HG03575 (cell line): ENCODE measurements at regions not wholly inside any gene's neighbourhood (a gene's known extent, or its start where the extent isn't known, plus 50 kb on each side); places are given as distances from the start of the nearest gene placed in this dataset.

Experiments used
- ATAC-seq: cut with Tn5 transposase; IDR thresholded peaks from one replicate; pipeline ENCODE4 v1.9.1; 2021; ENCODE audit not compliant: unreplicated experiment, insufficient number of reproducible peaks, low FRiP score; ENCODE audit errors: extremely low read depth

DNA sequence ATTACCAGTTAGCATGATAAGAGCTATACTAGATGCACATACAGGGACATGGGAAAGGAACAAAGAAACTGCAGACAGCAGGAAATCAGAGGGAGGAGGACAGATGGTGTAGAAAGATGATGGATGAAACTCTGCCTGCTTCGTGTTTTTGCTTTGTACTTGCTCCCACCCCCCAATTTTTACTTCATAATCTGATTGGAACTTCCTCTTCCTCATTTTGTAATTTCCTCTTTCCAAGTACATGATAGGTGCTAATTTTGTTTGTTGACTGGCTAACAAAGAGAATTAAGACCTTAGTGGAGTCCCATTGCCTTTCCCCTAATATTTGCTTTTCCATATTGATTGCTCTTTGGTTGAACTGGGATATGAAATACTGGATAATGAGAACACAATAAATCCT, 76.0 kb upstream of the PELI1 start:
- ATAC-seq = no peak

DNA sequence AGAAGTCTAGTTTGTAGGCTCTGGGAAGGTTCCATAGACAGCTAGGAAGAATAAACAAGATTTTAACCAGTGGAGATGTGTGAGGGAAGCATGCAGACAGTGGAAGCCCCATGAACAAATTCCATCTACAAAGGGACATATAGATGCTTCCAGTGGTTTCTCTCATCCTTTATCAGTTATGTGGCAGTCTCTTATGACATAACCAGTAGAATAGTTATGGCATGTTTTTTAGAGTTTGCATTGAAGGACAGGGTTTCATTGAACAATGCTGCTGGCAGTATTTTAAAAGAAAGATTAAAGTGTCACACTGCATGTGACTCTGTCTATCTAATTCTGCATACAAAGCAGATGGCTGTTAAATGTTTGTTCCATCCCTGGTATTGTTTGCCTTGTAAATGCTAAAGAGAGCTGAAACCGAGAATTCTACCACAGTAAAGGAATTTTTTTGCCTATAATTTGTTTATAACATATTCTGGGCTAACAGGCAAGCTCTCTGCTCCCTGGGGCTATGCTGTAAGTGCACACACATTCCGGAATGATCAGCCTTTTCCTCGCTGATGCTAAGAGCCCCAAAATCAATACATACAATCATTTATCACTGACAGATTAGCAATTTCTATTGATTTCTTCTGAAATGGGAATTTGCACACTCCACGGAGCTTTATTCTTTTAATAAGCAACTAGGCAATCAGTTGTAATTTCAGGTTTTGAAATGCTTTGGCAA, 76.8 kb upstream of the PELI1 start:
- ATAC-seq = no peak

- ATAC-seq = no peak
Observed at GRCh38 chr2:64221935-64222334, 77.7 kb upstream of the PELI1 start.

DNA sequence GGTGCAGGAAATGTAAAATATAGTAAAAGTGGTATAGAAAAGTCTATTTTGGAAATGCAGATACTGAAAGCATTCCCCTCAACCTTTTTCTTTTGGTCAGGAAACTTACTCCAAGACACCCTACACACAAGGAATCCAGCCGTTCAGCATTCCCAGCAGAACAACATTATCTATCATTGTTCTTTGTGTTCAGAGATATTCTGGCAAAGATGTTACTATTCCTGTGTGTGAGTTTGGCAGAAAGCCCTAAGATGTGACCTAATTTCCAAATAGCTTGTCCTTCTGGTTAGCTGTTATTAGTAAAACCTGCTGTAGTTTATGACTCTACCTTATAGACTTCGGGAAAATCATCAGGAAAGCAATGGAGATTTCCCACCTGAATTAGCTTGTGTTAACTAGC, 78.1 kb upstream of the PELI1 start:
- ATAC-seq = no peak

- ATAC-seq = no peak
Observed at GRCh38 chr2:64223055-64223454, 78.8 kb upstream of the PELI1 start.

DNA sequence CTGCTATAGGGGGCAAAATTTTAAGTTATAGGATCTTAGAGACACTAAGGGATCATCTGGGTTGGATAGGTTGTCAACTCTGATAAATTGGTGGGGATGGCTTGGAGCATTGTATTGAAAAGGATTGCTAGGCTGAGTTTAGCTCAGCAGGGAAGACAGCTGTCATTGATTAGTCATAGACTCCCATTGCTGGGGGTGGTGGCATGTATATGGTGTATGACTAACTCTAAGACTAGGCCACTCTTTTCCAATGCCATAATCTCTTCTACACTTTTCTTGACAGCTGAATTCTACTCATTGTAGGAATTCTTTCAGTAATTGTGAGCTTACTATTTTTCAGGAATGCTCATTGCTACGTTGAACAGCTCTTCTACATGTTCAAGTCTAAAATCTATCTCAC, 81.3 kb upstream of the PELI1 start:
- ATAC-seq = no peak

DNA sequence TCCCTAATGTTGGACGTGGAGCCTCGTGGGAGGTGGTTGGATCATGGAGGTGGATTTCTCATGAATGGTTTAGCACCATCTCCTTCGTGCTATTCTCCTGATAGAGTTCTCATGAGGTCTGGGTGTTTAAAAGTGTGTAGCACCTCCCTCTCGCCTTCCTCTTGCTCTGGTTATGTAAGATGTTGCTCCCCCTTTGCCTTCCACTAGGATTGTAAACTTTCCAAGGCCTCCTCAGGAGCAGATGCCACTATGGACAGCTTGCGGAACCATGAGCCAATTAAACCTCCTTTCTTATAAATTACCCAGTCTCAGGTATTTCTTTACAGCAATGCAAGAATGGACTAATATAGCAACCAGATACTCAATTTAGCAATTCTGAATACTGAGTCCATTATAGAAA, 82.4 kb upstream of the PELI1 start:
- ATAC-seq = no peak

GRCh38 chr2:64227603-64228125, 83.4 kb upstream of the PELI1 start:
- ATAC-seq = no peak

DNA sequence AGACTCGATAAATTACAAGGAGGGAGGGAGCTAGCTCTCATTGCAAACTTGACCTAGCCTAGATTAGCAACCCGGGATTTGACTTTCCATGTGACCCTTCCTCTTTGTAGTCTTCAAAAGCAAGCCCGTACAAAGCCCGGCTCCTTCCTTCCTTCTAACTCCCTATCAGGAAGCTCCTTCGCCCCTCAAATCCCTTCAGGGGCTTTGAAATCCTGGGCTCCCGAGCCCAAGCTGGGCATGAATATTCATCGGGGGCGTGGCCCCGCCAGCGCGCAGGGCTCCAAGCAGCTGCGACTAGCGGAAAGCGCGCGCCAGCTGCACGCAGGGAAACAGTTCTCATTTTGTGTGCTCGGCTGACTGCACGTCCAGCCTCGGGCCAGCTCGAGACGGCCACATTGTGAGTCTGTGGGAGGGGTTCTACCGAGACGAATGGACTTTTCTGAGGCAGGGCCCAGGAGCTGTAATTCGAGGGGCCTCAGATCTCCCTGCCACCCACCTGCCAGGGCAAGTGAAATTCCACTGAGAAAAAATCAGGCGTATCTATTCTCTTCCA, 84.0 kb upstream of the PELI1 start:
- peak; percentile 72 for ATAC-seq

- no peak for ATAC-seq
Observed at GRCh38 chr2:64228918-64229317, 84.7 kb upstream of the PELI1 start.

DNA sequence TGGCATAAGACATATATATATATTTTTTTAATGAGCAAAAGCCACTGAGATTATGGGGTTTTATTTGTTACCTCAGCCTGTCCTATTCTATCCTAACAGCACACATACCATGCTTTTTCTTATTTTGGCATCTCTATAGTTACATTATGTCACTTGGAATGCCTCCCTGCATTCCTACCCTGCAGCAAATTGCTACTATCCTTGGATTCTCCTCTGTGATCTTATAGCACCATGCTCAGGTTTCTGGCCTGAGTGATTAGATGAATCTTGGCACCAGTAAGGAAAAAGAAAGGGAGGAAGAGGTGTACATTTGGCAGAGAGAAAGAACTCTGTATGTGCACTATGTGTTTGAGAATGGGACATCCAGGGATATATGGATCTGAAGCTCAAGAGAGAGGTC, 86.3 kb upstream of the PELI1 start:
- ATAC-seq = no peak

DNA sequence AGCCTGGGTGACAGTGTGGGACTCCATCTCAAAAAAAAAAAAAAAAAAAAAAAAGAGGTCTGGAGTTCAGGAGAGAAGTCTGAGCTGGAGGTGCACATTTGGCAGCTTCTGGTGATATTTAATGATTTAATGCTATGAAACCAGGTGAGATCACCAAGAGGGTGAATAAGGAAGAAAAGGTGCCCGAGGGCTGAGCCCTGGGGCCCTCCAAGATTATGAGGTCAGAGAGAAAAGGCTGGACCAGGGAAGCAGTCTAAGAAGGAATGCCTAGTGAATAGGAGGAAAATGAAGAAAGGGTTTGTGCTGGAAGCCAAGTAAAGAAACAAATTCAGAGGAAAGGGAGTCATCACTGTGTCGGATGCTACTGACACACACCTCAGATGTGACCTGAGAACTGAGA, 88.0 kb upstream of the PELI1 start:
- no peak for ATAC-seq

GRCh38 chr2:64233376-64233922, 89.2 kb upstream of the PELI1 start:
- ATAC-seq = no peak

DNA sequence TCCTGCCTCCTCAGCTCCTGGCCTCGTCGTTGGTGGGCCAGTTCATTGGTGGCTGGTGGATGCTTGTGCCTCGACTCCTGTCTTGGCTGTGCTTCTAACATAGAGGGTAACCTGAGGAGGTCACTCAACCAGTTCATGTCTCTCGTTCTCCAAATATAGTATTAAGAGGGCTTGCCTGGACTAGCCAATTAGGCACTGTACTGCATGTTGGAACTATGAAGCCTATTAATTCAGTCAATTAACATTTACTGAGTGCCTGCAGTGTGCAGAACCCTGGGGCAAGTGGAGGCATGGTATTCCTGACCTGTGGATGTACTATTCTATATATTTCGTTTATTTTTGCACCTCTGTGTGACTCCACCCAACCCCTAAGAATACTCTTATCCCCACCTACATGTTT, 89.9 kb upstream of the PELI1 start:
- ATAC-seq = no peak

GRCh38 chr2:64234785-64235184, 90.6 kb upstream of the PELI1 start:
- no peak for ATAC-seq

GRCh38 chr2:64237266-64237665, 93.0 kb upstream of the PELI1 start:
- ATAC-seq = no peak

DNA sequence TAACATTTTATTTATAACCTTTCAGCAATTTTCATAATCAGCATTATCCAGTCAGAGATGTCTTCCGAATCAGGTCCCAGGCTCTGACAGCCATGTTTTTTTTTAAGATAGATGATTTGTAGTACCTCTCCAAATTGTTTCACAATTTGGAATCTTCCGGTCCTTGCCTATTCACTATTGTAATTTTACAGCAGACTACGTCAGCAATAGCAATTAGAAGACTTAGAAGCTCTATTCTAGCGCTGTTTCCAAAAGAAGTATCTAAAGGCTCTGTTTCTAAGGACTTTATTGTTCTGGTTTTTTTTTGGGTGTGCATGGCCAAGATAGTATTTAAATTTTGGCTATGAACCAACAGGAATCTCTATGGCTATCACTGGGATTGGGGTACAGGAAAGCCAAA, 94.6 kb upstream of the PELI1 start:
- no peak for ATAC-seq

GRCh38 chr2:64243081-64244036, 99.1 kb upstream of the PELI1 start:
- ATAC-seq = no peak

DNA sequence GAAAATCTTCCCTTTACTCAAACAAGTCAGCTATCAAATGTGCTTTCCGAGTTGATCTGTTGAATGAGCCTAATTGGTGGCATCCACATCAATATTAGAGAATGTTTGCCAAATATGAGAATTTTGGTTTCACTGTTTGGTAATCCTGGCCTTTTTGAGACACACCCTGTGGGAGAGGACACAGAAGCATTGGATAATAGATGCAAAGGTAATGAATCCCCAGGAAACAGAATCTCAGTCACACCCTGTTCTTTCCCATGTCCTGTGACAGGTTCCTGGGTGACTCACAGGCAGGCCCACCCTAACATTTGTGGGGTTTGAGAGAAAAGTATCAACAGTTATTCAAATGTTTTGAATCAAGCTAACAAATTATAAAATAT, 99.8 kb upstream of the PELI1 start:
- no peak for ATAC-seq

- ATAC-seq = no peak
Observed at GRCh38 chr2:64245631-64246030, 101.4 kb upstream of the PELI1 start.
